Heart right ventricle (tissue), 16 donors: ENCODE measurements at regions not wholly inside any gene's neighbourhood (a gene's known extent, or its start where the extent isn't known, plus 50 kb on each side); places are given as distances from the start of the nearest gene placed in this dataset.

Experiments
- ATAC-seq, 8 donors: fragments of 200-7000 bp; cut with Tn5 transposase; one replicate each; pipeline ENCODE4 v1.9.1; 2020; ENCODE audit warnings: mild to moderate bottlenecking in 8 of 8, moderate library complexity in 8 of 8, moderate number of reproducible peaks in 1 of 8
- DNase-seq, 2 donors: peaks; one replicate each; pipeline ENCODE4 v3.0.0-alpha.2; 2020
- H3K27ac ChIP-seq, 10 donors: fragments of 200-600 bp; sonication (generic) in 2 of 10; one replicate each; pipeline versions ENCODE4 v1.5.0 to v1.8.0; 2020 to 2022; ENCODE audit warnings: mild to moderate bottlenecking in 3 of 10
- H3K27me3 ChIP-seq, 7 donors: fragments of 200-600 bp; one replicate each; pipeline ENCODE4 v1.8.0; 2021 to 2022; ENCODE audit warnings: mild to moderate bottlenecking in 2 of 7
- H3K36me3 ChIP-seq, 9 donors: fragments of 200-600 bp; sonication (generic) in 1 of 9; one replicate each; pipeline versions ENCODE4 v1.5.0 to v1.8.0; 2020 to 2022; ENCODE audit warnings: mild to moderate bottlenecking in 2 of 9
- H3K4me1 ChIP-seq, 9 donors: fragments of 200-600 bp; sonication (generic) in 1 of 9; one replicate each; pipeline versions ENCODE4 v1.5.0 to v1.8.0; 2020 to 2022; ENCODE audit warnings: mild to moderate bottlenecking in 4 of 9
- H3K4me3 ChIP-seq, 10 donors: fragments of 200-600 bp; sonication (generic) in 2 of 10; one replicate each; pipeline versions ENCODE4 v1.5.0 to v1.8.0; 2020 to 2022; ENCODE audit warnings: mild to moderate bottlenecking in 7 of 10, moderate library complexity in 2 of 10
- H3K9me3 ChIP-seq, 11 donors: fragments of 200-600 bp in 10 of 11; sonication (generic) in 2 of 11; one replicate each; pipeline versions ENCODE4 v1.5.0 to v1.8.0; 2013 to 2022; ENCODE audit warnings: mild to moderate bottlenecking in 2 of 11, control low read depth in 1 of 11, moderate library complexity in 1 of 11
- whole genome bisulfite sequencing, 2 donors: extraction: QIAGEN DNeasy Blood & Tissue Kit; methylation state at CpG; one replicate each; pipeline ENCODE4 v1.1.7; 2013; ENCODE audit warnings: inconsistent platforms in 1 of 2; 5-methylcytosine and 5-hydroxymethylcytosine counted together
- intact Hi-C, 10 donors: fragments of 100-400 bp; cut with DNase I; formaldehyde crosslinking; loops; one replicate each; pipeline versions ENCODE4 v1.11.1 to v1.14.2; 2022
- TF ChIP-seq, protein P1 (sequence below), 9 donors: fragments of 200-600 bp; sonication (generic) in 2 of 9; IDR thresholded peaks; one replicate each; pipeline versions ENCODE4 v1.5.0 to v1.8.0; 2021 to 2022; ENCODE audit warnings: antibody characterized with exemption in 9 of 9, mild to moderate bottlenecking in 5 of 9, moderate library complexity in 1 of 9
- donor health status: Arrhythmogenic right ventricular cardiomyopathy.
- donor health status: ischemic (EF 13 %, LVEDD 7.1; RV severe dilation, severe dysfunction).
- donor health status: healthy with polysubstance abuse.
- donor health status: DM: no; HTN: yes; CAD: no.
- donor health status: DM: no; HTN: no; CAD: no.
- donor health status: ischemic (EF 25% LVEDD 6.9; RV normal size, moderate dysfunction).
- donor health status: ischemic (EF 25% LVEDD 5.7; RV mildly dilated, moderate dysfunction).
- donor health status: healthy.
- donor health status: DM: yes; HTN: yes; CAD: no.
- donor health status: Ischemic cardiomyopathy.
- donor health status: ischemic (EF 35%, LVEDD 5.7; RV mildly dilated, moderate dysfunction).
- donor health status: nonischemic (EF 11% LVEDD 7.7; RV severe dilation, severe dysfunction).
- donor health status: DM: yes; HTN: yes; CAD: no.
- donor health status: PGD.
- donor health status: ischemic (EF 29% LVEDD 5.4; RV normal size, mild dysfunction).
- donor health status: nonischemic (EF 23%, LVEDD 6.1; RV moderate dilation, normal function).

DNA sequence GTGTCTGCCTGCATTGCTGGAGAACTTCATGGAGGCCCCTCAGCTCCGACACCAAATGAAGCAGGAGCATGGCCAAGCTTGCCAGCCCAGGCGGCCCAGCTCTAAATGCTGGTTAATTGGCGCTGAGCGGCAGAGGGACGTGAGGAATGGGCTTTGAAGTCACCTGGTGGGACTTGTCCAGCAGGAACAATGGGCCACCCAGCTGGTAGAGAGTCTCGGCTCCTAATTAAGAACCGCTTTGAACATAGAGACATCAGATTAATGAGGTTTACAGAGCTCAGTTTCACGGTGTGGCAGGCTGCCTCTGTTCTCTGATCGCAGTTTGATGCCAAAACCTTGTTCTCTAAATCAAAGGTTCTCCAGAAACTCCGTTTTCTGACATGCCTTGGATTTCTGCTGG lies 77.5 kb upstream of the LINGO1 start:
- H3K27me3 ChIP-seq, result peaks cover 0 to 27% (median 15%) of the 10 kb centered on the region in 7 donors
- intact Hi-C loops, result no loop called here
- H3K27ac ChIP-seq, result no peak overlapping the region
- 75 to 77% methylated on average over 10 of the region's 10 CpGs for WGBS, 2 donors
- ATAC-seq (no peak), DNase-seq (no peak)
- no peaks in the 10 kb centered on the region for H3K4me1 ChIP-seq
- TF ChIP-seq, protein P1, sequence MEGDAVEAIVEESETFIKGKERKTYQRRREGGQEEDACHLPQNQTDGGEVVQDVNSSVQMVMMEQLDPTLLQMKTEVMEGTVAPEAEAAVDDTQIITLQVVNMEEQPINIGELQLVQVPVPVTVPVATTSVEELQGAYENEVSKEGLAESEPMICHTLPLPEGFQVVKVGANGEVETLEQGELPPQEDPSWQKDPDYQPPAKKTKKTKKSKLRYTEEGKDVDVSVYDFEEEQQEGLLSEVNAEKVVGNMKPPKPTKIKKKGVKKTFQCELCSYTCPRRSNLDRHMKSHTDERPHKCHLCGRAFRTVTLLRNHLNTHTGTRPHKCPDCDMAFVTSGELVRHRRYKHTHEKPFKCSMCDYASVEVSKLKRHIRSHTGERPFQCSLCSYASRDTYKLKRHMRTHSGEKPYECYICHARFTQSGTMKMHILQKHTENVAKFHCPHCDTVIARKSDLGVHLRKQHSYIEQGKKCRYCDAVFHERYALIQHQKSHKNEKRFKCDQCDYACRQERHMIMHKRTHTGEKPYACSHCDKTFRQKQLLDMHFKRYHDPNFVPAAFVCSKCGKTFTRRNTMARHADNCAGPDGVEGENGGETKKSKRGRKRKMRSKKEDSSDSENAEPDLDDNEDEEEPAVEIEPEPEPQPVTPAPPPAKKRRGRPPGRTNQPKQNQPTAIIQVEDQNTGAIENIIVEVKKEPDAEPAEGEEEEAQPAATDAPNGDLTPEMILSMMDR (IDR thresholded peaks at IDR 0.05), result no peak
- no peaks in the 10 kb centered on the region for H3K9me3 ChIP-seq
- no peaks in the 10 kb centered on the region for H3K36me3 ChIP-seq
- no peak overlapping the region for H3K4me3 ChIP-seq

DNA sequence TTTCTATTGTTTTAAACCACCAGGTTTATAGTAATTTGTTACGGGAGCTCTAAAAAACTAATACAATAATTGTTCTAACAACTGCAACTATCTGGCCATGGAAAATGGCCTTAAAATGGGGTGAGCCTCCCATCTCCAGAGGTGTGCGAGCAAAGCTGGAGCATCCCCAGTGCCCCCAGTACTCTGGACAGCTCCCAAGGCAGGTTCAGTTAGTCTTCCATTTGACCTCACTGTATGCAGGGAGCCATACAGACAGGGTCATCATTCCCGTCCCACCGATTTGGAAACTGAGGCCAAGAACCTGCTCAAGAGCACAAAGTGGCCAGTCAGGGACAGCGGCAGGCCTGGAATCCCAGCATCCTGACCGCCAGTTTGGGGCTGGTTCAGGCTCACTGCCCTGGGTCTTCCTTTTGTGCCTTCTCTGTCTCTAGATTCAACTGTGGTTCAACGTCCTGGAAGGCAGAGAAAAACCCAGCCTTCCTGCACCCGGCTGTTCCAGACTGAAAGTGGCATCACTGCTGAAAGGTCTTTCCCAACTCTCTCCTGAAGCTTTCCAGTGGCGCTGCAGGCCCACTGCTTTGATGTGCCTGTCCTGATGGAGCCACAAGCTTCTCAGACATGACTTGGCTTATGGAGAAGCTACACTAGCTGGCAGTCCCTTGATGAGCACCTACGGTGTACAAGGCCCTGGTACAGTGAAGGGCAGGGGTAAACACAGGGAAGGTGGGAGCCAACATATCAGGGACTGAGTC lies 76.6 kb upstream of the LINGO1 start:
- Histone ChIP-seq H3K27ac (no peak overlapping the region), H3K4me1 (no peaks in the 10 kb centered on the region), H3K4me3 (no peak overlapping the region), H3K9me3 (no peaks in the 10 kb centered on the region), H3K36me3 (no peaks in the 10 kb centered on the region), H3K27me3 (peaks cover 0 to 21% (median 6%) of the 10 kb centered on the region in 7 donors)
- ATAC-seq (no peak), DNase-seq (no peak)
- TF ChIP-seq, protein P1 (IDR thresholded peaks at IDR 0.05), result no peak
- intact Hi-C loops, result no loop called here
- 70 to 74% methylated on average over 10 of the region's 10 CpGs for WGBS, 2 donors

DNA sequence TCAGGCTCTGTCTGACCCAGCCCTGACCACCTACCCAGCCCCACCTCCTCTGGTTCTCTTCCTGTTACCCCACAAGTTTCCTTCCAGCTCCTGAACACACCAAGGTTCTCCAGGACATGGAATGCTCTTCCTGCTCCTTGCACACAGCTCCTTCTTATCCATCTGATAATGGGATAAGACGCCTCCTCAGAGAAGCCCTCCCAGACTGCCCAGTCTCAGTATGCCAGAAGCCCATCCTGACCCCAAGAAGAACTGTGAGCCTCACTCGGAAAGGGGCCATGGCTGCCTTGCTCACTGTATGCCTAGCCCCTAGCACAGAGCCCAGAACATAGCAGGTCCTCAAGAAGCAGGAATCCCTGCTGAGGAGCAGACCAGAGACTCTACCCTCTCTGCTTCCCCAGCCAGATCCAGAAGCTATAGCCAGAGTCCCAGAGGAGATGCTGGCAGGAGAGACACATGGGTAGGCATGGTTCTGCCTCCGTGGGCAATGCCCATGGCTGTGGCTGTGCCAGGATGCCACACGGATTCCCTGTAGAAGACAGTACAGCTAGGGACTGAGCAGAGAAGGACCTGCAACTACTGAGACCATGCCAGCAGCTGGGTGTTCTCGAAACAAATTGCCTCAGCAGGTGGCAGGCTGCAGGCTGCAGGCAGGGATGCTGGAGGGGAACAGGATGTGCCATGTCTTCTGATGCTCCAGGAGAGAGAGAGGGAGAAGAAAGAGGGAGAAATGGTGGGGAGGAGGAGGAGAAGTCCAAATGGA lies 74.0 kb upstream of the LINGO1 start:
- Histone ChIP-seq H3K9me3 (no peaks in the 10 kb centered on the region), H3K4me1 (no peaks in the 10 kb centered on the region), H3K4me3 (no peak overlapping the region), H3K36me3 (no peaks in the 10 kb centered on the region), H3K27me3 (peaks cover 0 to 21% (median 3%) of the 10 kb centered on the region in 7 donors), H3K27ac (no peak overlapping the region)
- TF ChIP-seq, protein P1 (IDR thresholded peaks at IDR 0.05), result no peak
- DNase-seq (no peak), ATAC-seq (no peak)
- intact Hi-C loops, result no loop called here
- 63 to 64% methylated on average over 5 of the region's 5 CpGs for WGBS, 2 donors

DNA sequence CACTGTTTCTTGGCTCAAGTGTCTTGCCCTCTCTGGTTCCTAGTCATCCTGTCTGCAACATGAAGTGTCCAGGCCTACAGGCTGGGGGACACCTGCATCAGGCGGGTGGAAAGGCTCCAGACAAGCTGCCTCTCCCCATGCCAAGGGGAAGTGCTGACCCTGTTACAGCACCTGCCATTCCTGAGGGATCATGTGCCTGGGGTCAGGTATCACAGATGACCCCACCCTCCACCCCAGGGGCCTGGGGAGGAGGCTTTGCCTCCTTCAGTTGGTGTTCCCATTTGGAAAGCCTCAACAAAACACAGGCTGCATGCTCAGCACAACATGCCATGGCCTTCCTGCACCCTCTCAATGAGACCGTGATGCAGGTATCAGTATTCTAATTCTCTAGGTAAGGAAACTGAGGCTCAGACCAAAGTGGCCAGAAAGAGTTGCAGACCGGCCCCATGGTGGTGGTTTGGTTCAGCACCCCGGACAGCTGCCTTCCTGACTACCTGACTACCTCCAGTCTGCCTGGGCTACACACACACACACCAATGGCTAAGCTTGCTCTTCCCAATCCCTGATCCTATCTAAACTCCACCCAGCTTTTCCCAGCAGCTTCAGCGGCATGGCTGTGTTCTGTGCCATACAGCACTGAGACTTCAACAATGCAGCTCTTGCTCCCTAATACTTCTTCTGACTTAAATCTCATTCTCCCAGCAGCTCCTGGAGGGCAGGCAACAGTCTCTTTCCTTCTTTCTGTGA lies 69.7 kb upstream of the LINGO1 start:
- no peak overlapping the region for H3K27ac ChIP-seq
- DNase-seq, result peak in 1 of 2 donors; percentile 19
- TF ChIP-seq, protein P1 (IDR thresholded peaks at IDR 0.05), result no peak

More for the DNA sequence above, 69.7 kb upstream of the LINGO1 start:
- Histone ChIP-seq H3K4me3 (no peak overlapping the region), H3K36me3 (no peaks in the 10 kb centered on the region), H3K27me3 (peaks cover 0 to 24% (median 3%) of the 10 kb centered on the region in 7 donors), H3K9me3 (no peaks in the 10 kb centered on the region), H3K4me1 (no peaks in the 10 kb centered on the region)
- ATAC-seq, result peak in 2 of 8 donors; percentile 41 to 47
- WGBS, 2 donors, result 25 to 28% methylated on average over 5 of the region's 5 CpGs
- intact Hi-C loops, result no loop called here
